Hepatocyte (in vitro differentiated cells): ENCODE measurements at regions not wholly inside any gene's neighbourhood (a gene's known extent, or its start where the extent isn't known, plus 50 kb on each side); places are given as distances from the start of the nearest gene placed in this dataset.

Experiments used
- CTCF ChIP-seq: fragments of 200-600 bp; sonication (generic); IDR thresholded peaks from 2 replicates; pipeline ENCODE4 v1.5.1; 2016; ENCODE audit warnings: antibody characterized with exemption, mild to moderate bottlenecking; ENCODE audit not compliant: poor library complexity
- EZH2 ChIP-seq: fragments of 200-600 bp; sonication (generic); IDR thresholded peaks from 2 replicates; pipeline ENCODE4 v1.6.1; 2016; ENCODE audit warnings: antibody characterized with exemption, mild to moderate bottlenecking, borderline replicate concordance
- EZH2phosphoT487 ChIP-seq: fragments of 200-600 bp; sonication (generic); IDR thresholded peaks from one replicate; pipeline ENCODE4 v1.6.1; 2018; ENCODE audit warnings: antibody characterized with exemption, mild to moderate bottlenecking, low read depth, moderate library complexity; ENCODE audit not compliant: unreplicated experiment, severe bottlenecking

GRCh38 chr22:25437414-25438160 is 126.9 kb upstream of the GRK3 start:
- TF ChIP-seq CTCF = no peak
- TF ChIP-seq EZH2phosphoT487 = no peak
- no peak for TF ChIP-seq EZH2
